DND-41 (cell line): ENCODE measurements at regions not wholly inside any gene's neighbourhood (a gene's known extent, or its start where the extent isn't known, plus 50 kb on each side); places are given as distances from the start of the nearest gene placed in this dataset.

Experiments used
- CTCF ChIP-seq: IDR thresholded peaks from 2 replicates; pipeline ENCODE4 v1.5.1; 2012; ENCODE audit warnings: borderline replicate concordance, low read length, moderate library complexity, mild to moderate bottlenecking; ENCODE audit not compliant: poor library complexity, severe bottlenecking; ENCODE audit errors: extremely low read depth
- EZH2 ChIP-seq: IDR thresholded peaks from 3 replicates; pipeline ENCODE4 v1.6.1; 2012; ENCODE audit warnings: borderline replicate concordance, low read depth, mild to moderate bottlenecking, moderate library complexity, low read length, inconsistent platforms; ENCODE audit not compliant: severe bottlenecking

- TF ChIP-seq CTCF (no peak), EZH2 (no peak)
Measured at GRCh38 chr3:178295292-178295912, 240.8 kb upstream of the KCNMB2 start.
